ENCODE measurements at regions not wholly inside any gene's neighbourhood (a gene's known extent, or its start where the extent isn't known, plus 50 kb on each side); places are given as distances from the start of the nearest gene placed in this dataset.

- Mint-ChIP-seq H3K27me3 (peaks cover 7% of the 10 kb centered on the region), H3K9me3 (no peaks in the 10 kb centered on the region), H3K36me3 (no peaks in the 10 kb centered on the region), H3K4me1 (ENCODE audit: unreplicated experiment) (peaks cover 19% of the 10 kb centered on the region), H3K4me3 (no peak overlapping the region), H3K27ac (no peak overlapping the region)
- DNase-seq (ENCODE audit: extremely low spot score, unreplicated experiment), result no peak
- TF ChIP-seq CTCF (conservative IDR thresholded peaks at IDR 0.05), result no peak
Measured at GRCh38 chr9:134494905-134495304, 146.7 kb upstream of the COL5A1 start.

GRCh38 chr9:134495881-134496412 is 145.7 kb upstream of the COL5A1 start:
- Mint-ChIP-seq H3K36me3 (no peaks in the 10 kb centered on the region), H3K27ac (no peak overlapping the region), H3K4me3 (no peak overlapping the region), H3K27me3 (peaks cover 7% of the 10 kb centered on the region), H3K9me3 (no peaks in the 10 kb centered on the region), H3K4me1 (ENCODE audit: unreplicated experiment) (peaks cover 19% of the 10 kb centered on the region)
- TF ChIP-seq CTCF (conservative IDR thresholded peaks at IDR 0.05), result no peak
- DNase-seq (ENCODE audit: extremely low spot score, unreplicated experiment), result no peak

- Mint-ChIP-seq H3K4me1 (ENCODE audit: unreplicated experiment) (peaks cover 13% of the 10 kb centered on the region), H3K9me3 (no peaks in the 10 kb centered on the region), H3K27me3 (peaks cover 4% of the 10 kb centered on the region), H3K27ac (no peak overlapping the region), H3K4me3 (no peak overlapping the region), H3K36me3 (no peaks in the 10 kb centered on the region)
- no peak for DNase-seq (ENCODE audit: extremely low spot score, unreplicated experiment)
- TF ChIP-seq CTCF (conservative IDR thresholded peaks at IDR 0.05), result no peak
Measured at GRCh38 chr9:134496413-134497282, 145.0 kb upstream of the COL5A1 start.

- Mint-ChIP-seq H3K4me1 (ENCODE audit: unreplicated experiment) (peaks cover 8% of the 10 kb centered on the region), H3K27me3 (peaks cover 1% of the 10 kb centered on the region), H3K36me3 (no peaks in the 10 kb centered on the region), H3K27ac (no peak overlapping the region), H3K4me3 (no peak overlapping the region), H3K9me3 (no peaks in the 10 kb centered on the region)
- TF ChIP-seq CTCF (conservative IDR thresholded peaks at IDR 0.05), result no peak
- DNase-seq (ENCODE audit: extremely low spot score, unreplicated experiment), result no peak
Measured at GRCh38 chr9:134497283-134497860, 144.2 kb upstream of the COL5A1 start.

GRCh38 chr9:134498814-134499166 is 142.8 kb upstream of the COL5A1 start:
- TF ChIP-seq CTCF (conservative IDR thresholded peaks at IDR 0.05), result no peak
- Mint-ChIP-seq H3K4me3 (no peak overlapping the region), H3K36me3 (no peaks in the 10 kb centered on the region), H3K9me3 (no peaks in the 10 kb centered on the region), H3K4me1 (ENCODE audit: unreplicated experiment) (no peaks in the 10 kb centered on the region), H3K27me3 (no peaks in the 10 kb centered on the region), H3K27ac (no peak overlapping the region)
- no peak for DNase-seq (ENCODE audit: extremely low spot score, unreplicated experiment)
